ENCODE measurements at regions not wholly inside any gene's neighbourhood (a gene's known extent, or its start where the extent isn't known, plus 50 kb on each side); places are given as distances from the start of the nearest gene placed in this dataset.

DNA sequence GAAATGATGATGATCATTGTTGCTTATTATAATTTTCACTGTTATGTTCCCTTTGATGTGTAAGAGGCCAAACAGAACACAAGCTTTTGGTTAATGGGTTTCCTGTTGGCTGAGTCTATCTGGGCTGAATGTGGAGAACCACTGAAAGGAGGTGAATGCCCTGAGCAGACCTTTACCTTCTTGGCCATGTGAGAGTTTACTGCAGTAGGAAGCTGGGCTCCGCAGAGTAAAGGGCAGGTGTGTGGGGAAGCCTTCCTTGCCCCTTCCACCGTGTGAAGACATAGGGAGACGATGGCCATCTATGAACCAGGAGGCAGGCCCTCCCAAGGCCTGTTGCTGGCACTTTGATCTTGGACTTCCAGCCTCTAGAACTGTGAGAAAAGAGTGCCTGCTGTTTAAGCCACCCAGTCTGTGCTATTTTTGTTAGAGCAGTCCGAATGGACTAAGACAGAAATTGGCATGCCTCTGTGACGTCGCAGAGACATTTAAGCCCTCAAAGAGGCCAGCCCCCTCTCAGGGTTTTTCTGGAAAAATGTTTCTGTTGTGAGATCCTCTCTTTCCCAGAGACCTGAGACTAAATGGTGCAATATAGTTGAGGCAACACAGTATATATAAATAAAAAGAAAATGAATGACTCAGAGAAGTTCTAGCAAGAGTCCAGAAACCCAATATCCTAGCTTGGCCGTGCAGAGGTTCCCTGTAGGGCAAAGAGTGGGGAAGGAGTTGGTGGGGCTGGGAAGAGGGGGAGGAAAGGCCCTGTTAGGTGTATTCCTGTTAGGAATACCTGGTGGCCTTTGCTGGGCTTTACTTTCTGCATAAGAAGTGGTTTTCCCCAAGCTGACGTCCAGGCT, 121.9 kb upstream of the LGALSL start:
- Histone ChIP-seq H3K9me3 (ENCODE audit: low read depth) (no peaks in the 10 kb centered on the region), H3K4me1 (ENCODE audit: insufficient read depth) (peaks cover 5% of the 10 kb centered on the region), H4K20me1 (ENCODE audit: insufficient read depth, poor library complexity, severe bottlenecking) (no peaks in the 10 kb centered on the region), H3K4me3 (no peak overlapping the region), H3K36me3 (replicated peaks; ENCODE audit: insufficient read depth, low read depth) (no peaks in the 10 kb centered on the region), H3K27ac (peak overlapping the region; percentile 21), H2AFZ (no peak overlapping the region), H3K79me2 (no peaks in the 10 kb centered on the region), H3K9me2 (replicated peaks; ENCODE audit: insufficient read depth) (no peaks in the 10 kb centered on the region), H3K4me2 (peak overlapping the region; percentile 18), H3K27me3 (no peaks in the 10 kb centered on the region)
- no peak for DNase-seq (ENCODE audit: low spot score)
- WGBS (ENCODE audit: low lambda C conversion rate, missing lambda C conversion rate) = 83% methylated on average over 8 of the region's 8 CpGs
- TF ChIP-seq, protein P1, sequence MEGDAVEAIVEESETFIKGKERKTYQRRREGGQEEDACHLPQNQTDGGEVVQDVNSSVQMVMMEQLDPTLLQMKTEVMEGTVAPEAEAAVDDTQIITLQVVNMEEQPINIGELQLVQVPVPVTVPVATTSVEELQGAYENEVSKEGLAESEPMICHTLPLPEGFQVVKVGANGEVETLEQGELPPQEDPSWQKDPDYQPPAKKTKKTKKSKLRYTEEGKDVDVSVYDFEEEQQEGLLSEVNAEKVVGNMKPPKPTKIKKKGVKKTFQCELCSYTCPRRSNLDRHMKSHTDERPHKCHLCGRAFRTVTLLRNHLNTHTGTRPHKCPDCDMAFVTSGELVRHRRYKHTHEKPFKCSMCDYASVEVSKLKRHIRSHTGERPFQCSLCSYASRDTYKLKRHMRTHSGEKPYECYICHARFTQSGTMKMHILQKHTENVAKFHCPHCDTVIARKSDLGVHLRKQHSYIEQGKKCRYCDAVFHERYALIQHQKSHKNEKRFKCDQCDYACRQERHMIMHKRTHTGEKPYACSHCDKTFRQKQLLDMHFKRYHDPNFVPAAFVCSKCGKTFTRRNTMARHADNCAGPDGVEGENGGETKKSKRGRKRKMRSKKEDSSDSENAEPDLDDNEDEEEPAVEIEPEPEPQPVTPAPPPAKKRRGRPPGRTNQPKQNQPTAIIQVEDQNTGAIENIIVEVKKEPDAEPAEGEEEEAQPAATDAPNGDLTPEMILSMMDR (IDR thresholded peaks at IDR 0.05; ENCODE audit: poor library complexity) = no peak
- no peak for TF ChIP-seq EZH2phosphoT487 (IDR thresholded peaks at IDR 0.05; ENCODE audit: low read depth, severe bottlenecking, unreplicated experiment)
- no peak for TF ChIP-seq EZH2 (IDR thresholded peaks at IDR 0.05; ENCODE audit: borderline replicate concordance)

DNA sequence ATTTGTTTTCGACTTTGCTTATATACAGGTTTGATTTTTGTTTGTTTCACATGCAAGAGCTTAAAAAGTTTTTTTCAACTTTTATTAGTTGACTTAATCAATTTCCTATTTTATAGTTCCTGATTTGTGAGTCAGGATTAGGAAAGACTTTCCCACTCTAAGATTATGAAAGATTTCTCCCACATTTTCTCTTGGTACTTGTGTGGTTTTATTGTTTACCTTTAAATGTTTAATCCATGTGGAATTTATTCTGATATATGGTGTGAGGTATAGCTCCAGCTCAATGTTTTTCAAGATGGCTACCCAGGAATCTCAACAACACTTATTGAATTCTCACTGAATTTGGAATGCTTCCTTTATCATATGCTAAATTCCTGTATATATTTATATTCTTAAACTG, 117.8 kb upstream of the LGALSL start:
- Histone ChIP-seq H3K4me1 (ENCODE audit: insufficient read depth) (peaks cover 11% of the 10 kb centered on the region), H3K4me2 (no peak overlapping the region), H3K9me3 (ENCODE audit: low read depth) (no peaks in the 10 kb centered on the region), H3K36me3 (replicated peaks; ENCODE audit: insufficient read depth, low read depth) (no peaks in the 10 kb centered on the region), H3K4me3 (no peak overlapping the region), H3K27ac (no peak overlapping the region), H3K9me2 (replicated peaks; ENCODE audit: insufficient read depth) (no peaks in the 10 kb centered on the region), H3K27me3 (no peaks in the 10 kb centered on the region), H3K79me2 (no peaks in the 10 kb centered on the region), H4K20me1 (ENCODE audit: insufficient read depth, poor library complexity, severe bottlenecking) (no peaks in the 10 kb centered on the region), H2AFZ (no peak overlapping the region)
- TF ChIP-seq EZH2 (IDR thresholded peaks at IDR 0.05; ENCODE audit: borderline replicate concordance) (no peak), EZH2phosphoT487 (IDR thresholded peaks at IDR 0.05; ENCODE audit: low read depth, severe bottlenecking, unreplicated experiment) (no peak)
- TF ChIP-seq, protein P1 (IDR thresholded peaks at IDR 0.05; ENCODE audit: poor library complexity) = no peak
- no peak for DNase-seq (ENCODE audit: low spot score)
- WGBS (ENCODE audit: low lambda C conversion rate, missing lambda C conversion rate) = 97% methylated on average over 1 of the region's 1 CpG

DNA sequence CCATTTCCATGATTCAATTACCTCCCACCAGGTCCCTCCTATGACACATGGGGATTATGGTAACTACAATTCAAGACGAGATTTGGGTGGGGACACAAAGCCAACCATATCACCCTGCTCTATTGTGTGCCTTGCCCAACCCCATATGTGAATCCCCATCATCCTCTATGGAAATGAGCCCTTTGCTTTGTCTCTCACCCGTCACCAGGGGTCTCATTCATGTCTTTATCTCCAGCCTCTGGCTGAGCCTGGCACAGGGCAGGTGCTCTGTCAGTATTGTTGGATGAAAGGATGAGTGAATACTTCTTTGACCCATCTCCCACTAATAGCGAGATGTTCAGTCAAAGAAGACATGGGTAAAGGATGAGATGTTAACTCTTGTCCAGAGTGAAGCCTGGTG, 116.6 kb upstream of the LGALSL start:
- Histone ChIP-seq H3K79me2 (no peaks in the 10 kb centered on the region), H2AFZ (no peak overlapping the region), H3K9me3 (ENCODE audit: low read depth) (no peaks in the 10 kb centered on the region), H3K27me3 (no peaks in the 10 kb centered on the region), H4K20me1 (ENCODE audit: insufficient read depth, poor library complexity, severe bottlenecking) (no peaks in the 10 kb centered on the region), H3K36me3 (replicated peaks; ENCODE audit: insufficient read depth, low read depth) (no peaks in the 10 kb centered on the region), H3K4me2 (no peak overlapping the region), H3K4me3 (no peak overlapping the region), H3K9me2 (replicated peaks; ENCODE audit: insufficient read depth) (no peaks in the 10 kb centered on the region), H3K27ac (no peak overlapping the region), H3K4me1 (ENCODE audit: insufficient read depth) (peaks cover 6% of the 10 kb centered on the region)
- 92% methylated on average over 3 of the region's 3 CpGs for WGBS (ENCODE audit: low lambda C conversion rate, missing lambda C conversion rate)
- no peak for DNase-seq (ENCODE audit: low spot score)
- TF ChIP-seq EZH2 (IDR thresholded peaks at IDR 0.05; ENCODE audit: borderline replicate concordance) (no peak), EZH2phosphoT487 (IDR thresholded peaks at IDR 0.05; ENCODE audit: low read depth, severe bottlenecking, unreplicated experiment) (no peak)
- TF ChIP-seq, protein P1 (IDR thresholded peaks at IDR 0.05; ENCODE audit: poor library complexity) = no peak
